ENCODE measurements at regions not wholly inside any gene's neighbourhood (a gene's known extent, or its start where the extent isn't known, plus 50 kb on each side); places are given as distances from the start of the nearest gene placed in this dataset.

- no peak for TF ChIP-seq CTCF (IDR thresholded peaks at IDR 0.05; ENCODE audit: low read length)
- TF ChIP-seq EZH2 (IDR thresholded peaks at IDR 0.05; ENCODE audit: borderline replicate concordance, low read length): no peak
Measured at GRCh38 chr5:22998774-22999173, 145.6 kb upstream of the CDH12 start.
